ENCODE measurements at regions not wholly inside any gene's neighbourhood (a gene's known extent, or its start where the extent isn't known, plus 50 kb on each side); places are given as distances from the start of the nearest gene placed in this dataset.
"Not testable (repeated sequence)": the region's sequence is repeated elsewhere in the genome, so short reads cannot be mapped to it uniquely, and the experiment has no call there.

GRCh38 chrX:94302446-94302845 lies 628.4 kb downstream of the FAM133A start:
- no peak overlapping the region for H3K4me3 ChIP-seq (ENCODE audit: low read depth in 1 of 3, low read length in 3 of 3)
- DNase-seq (ENCODE audit: low spot score): no peak
- no peaks in the 10 kb centered on the region for H3K36me3 ChIP-seq (ENCODE audit: control insufficient read depth in 4 of 4, insufficient read depth in 3 of 4, low read depth in 1 of 4, low read length in 3 of 4)
- TF ChIP-seq HNF4A (conservative IDR thresholded peaks at IDR 0.05) (no peak), ATF3 (IDR thresholded peaks at IDR 0.05) (no peak), FOXA2 (IDR thresholded peaks at IDR 0.05) (no peak), RXRA (IDR thresholded peaks at IDR 0.05) (no peak), SP1 (IDR thresholded peaks at IDR 0.05) (no peak), TAF1 (conservative IDR thresholded peaks at IDR 0.05) (no peak), MAX (IDR thresholded peaks at IDR 0.05) (no peak), REST (IDR thresholded peaks at IDR 0.05) (no peak), HNF4G (IDR thresholded peaks at IDR 0.05) (no peak), EGR1 (IDR thresholded peaks at IDR 0.05; ENCODE audit: low read depth in 2 of 2) (no peak), YY1 (IDR thresholded peaks at IDR 0.05) (no peak), FOXA1 (IDR thresholded peaks at IDR 0.05) (no peak), RAD21 (IDR thresholded peaks at IDR 0.05) (no peak), NR2F2 (IDR thresholded peaks at IDR 0.05) (no peak)
- no peaks in the 10 kb centered on the region for H3K27me3 ChIP-seq (ENCODE audit: control insufficient read depth in 4 of 4, insufficient read depth in 4 of 4, low read length in 3 of 4)
- no peaks in the 10 kb centered on the region for H3K9me3 ChIP-seq (ENCODE audit: control insufficient read depth in 4 of 4, low read length in 3 of 4)
- H3K27ac ChIP-seq (ENCODE audit: low read depth in 1 of 2, low read length in 2 of 2): no peak overlapping the region
- no peak overlapping the region for H3K9ac ChIP-seq (ENCODE audit: low read depth in 1 of 2, low read length in 2 of 2)
- 64% methylated on average over 2 of the region's 2 CpGs for WGBS
- H3K4me1 ChIP-seq (ENCODE audit: control insufficient read depth in 4 of 4, insufficient read depth in 4 of 4, low read length in 3 of 4): no peaks in the 10 kb centered on the region

- no peak for DNase-seq (ENCODE audit: low spot score)
These were observed 655.2 kb downstream of the FAM133A start for GRCh38 chrX:94329182-94329581.

GRCh38 chrX:94341730-94342129 lies 667.7 kb downstream of the FAM133A start:
- H3K36me3 ChIP-seq (ENCODE audit: control insufficient read depth in 4 of 4, insufficient read depth in 3 of 4, low read depth in 1 of 4, low read length in 3 of 4); H3K9me3 ChIP-seq (ENCODE audit: control insufficient read depth in 4 of 4, low read length in 3 of 4); H3K4me3 ChIP-seq (ENCODE audit: low read depth in 1 of 3, low read length in 3 of 3); H3K9ac ChIP-seq (ENCODE audit: low read depth in 1 of 2, low read length in 2 of 2); DNase-seq (ENCODE audit: low spot score); H3K4me1 ChIP-seq (ENCODE audit: control insufficient read depth in 4 of 4, insufficient read depth in 4 of 4, low read length in 3 of 4); H3K27ac ChIP-seq (ENCODE audit: low read depth in 1 of 2, low read length in 2 of 2); H3K27me3 ChIP-seq (ENCODE audit: control insufficient read depth in 4 of 4, insufficient read depth in 4 of 4, low read length in 3 of 4): not testable (repeated sequence)
- WGBS: 84% methylated on average over 7 of the region's 7 CpGs

More at GRCh38 chrX:94329182-94329581, 655.2 kb downstream of the FAM133A start:
- Histone ChIP-seq H3K9ac (ENCODE audit: low read depth in 1 of 2, low read length in 2 of 2) (no peak overlapping the region), H3K9me3 (ENCODE audit: control insufficient read depth in 4 of 4, low read length in 3 of 4) (no peaks in the 10 kb centered on the region), H3K4me1 (ENCODE audit: control insufficient read depth in 4 of 4, insufficient read depth in 4 of 4, low read length in 3 of 4) (no peaks in the 10 kb centered on the region), H3K27ac (ENCODE audit: low read depth in 1 of 2, low read length in 2 of 2) (no peak overlapping the region), H3K4me3 (ENCODE audit: low read depth in 1 of 3, low read length in 3 of 3) (no peak overlapping the region), H3K36me3 (ENCODE audit: control insufficient read depth in 4 of 4, insufficient read depth in 3 of 4, low read depth in 1 of 4, low read length in 3 of 4) (no peaks in the 10 kb centered on the region), H3K27me3 (ENCODE audit: control insufficient read depth in 4 of 4, insufficient read depth in 4 of 4, low read length in 3 of 4) (no peaks in the 10 kb centered on the region)
- 64% methylated on average over 1 of the region's 1 CpG for WGBS
- TF ChIP-seq HNF4G (IDR thresholded peaks at IDR 0.05) (no peak), RXRA (IDR thresholded peaks at IDR 0.05) (no peak), YY1 (IDR thresholded peaks at IDR 0.05) (no peak), FOXA1 (IDR thresholded peaks at IDR 0.05) (no peak), TAF1 (conservative IDR thresholded peaks at IDR 0.05) (no peak), FOXA2 (IDR thresholded peaks at IDR 0.05) (no peak), HNF4A (conservative IDR thresholded peaks at IDR 0.05) (no peak), CTCF (IDR thresholded peaks at IDR 0.05; ENCODE audit: low read depth, low read length, missing input control) (no peak), GABPA (IDR thresholded peaks at IDR 0.05 in 1 of 2, conservative IDR thresholded peaks at IDR 0.05 in 1 of 2) (no peak)
